NCI-H446 (cell line): ENCODE measurements at regions not wholly inside any gene's neighbourhood (a gene's known extent, or its start where the extent isn't known, plus 50 kb on each side); places are given as distances from the start of the nearest gene placed in this dataset.

Experiments
- DNase-seq, 2 experiments: peaks; one replicate each; lab custom pipeline; 2025; lab: John Stamatoyannopoulos, UW

- no peak for DNase-seq
These were observed 199.1 kb upstream of the CELF4 start for GRCh38 chr18:37764541-37765288.

GRCh38 chr18:37762076-37762621 is 196.6 kb upstream of the CELF4 start:
- no peak for DNase-seq

- DNase-seq: peak in 1 of 2 experiments; percentile 7
These were observed 188.5 kb upstream of the CELF4 start for GRCh38 chr18:37754141-37754540.

- DNase-seq: no peak
These were observed 176.8 kb upstream of the CELF4 start for GRCh38 chr18:37742436-37742835.

- no peak for DNase-seq
These were observed 175.5 kb upstream of the CELF4 start for GRCh38 chr18:37741032-37741623.

- DNase-seq: no peak
These were observed 168.8 kb upstream of the CELF4 start for GRCh38 chr18:37734406-37734805.

GRCh38 chr18:37729716-37730115 is 164.1 kb upstream of the CELF4 start:
- DNase-seq: no peak

GRCh38 chr18:37724206-37724605 is 158.6 kb upstream of the CELF4 start:
- DNase-seq: peak in 1 of 2 experiments; percentile 20

GRCh38 chr18:37721544-37722522 is 156.2 kb upstream of the CELF4 start:
- no peak for DNase-seq

GRCh38 chr18:37720663-37721062 is 155.1 kb upstream of the CELF4 start:
- DNase-seq: no peak

- no peak for DNase-seq
These were observed 152.1 kb upstream of the CELF4 start for GRCh38 chr18:37717656-37718055.

GRCh38 chr18:37717098-37717497 is 151.5 kb upstream of the CELF4 start:
- DNase-seq: no peak

- DNase-seq: no peak
These were observed 150.6 kb upstream of the CELF4 start for GRCh38 chr18:37716106-37716735.

GRCh38 chr18:37714691-37715090 is 149.1 kb upstream of the CELF4 start:
- DNase-seq: peak; percentile 14 to 50

GRCh38 chr18:37712776-37713175 is 147.2 kb upstream of the CELF4 start:
- DNase-seq: no peak

GRCh38 chr18:37711766-37712505 is 146.3 kb upstream of the CELF4 start:
- no peak for DNase-seq

GRCh38 chr18:37710726-37711125 is 145.1 kb upstream of the CELF4 start:
- DNase-seq: peak in 1 of 2 experiments; percentile 69

- no peak for DNase-seq
These were observed 144.1 kb upstream of the CELF4 start for GRCh38 chr18:37709740-37710139.

GRCh38 chr18:37705016-37705415 is 139.4 kb upstream of the CELF4 start:
- DNase-seq: no peak

- DNase-seq: no peak
These were observed 137.2 kb upstream of the CELF4 start for GRCh38 chr18:37702841-37703240.

GRCh38 chr18:37701967-37702366 is 136.4 kb upstream of the CELF4 start:
- DNase-seq: no peak
